Right ventricle myocardium superior (tissue), 1 donor: ENCODE measurements at regions not wholly inside any gene's neighbourhood (a gene's known extent, or its start where the extent isn't known, plus 50 kb on each side); places are given as distances from the start of the nearest gene placed in this dataset.

Source experiments
- ATAC-seq: fragments of 200-7000 bp; cut with Tn5 transposase; one replicate; pipeline ENCODE4 v1.9.1; 2020; ENCODE audit warnings: mild to moderate bottlenecking; ENCODE audit not compliant: poor library complexity
- DNase-seq: peaks from one replicate; pipeline ENCODE4 v3.0.0-alpha.2; 2020
- intact Hi-C: fragments of 100-400 bp; cut with DNase I; formaldehyde crosslinking; loops from one replicate; pipeline ENCODE4 v1.11.2; 2022
- donor health status: DM: no; HTN: yes; CAD: no; lungs with severe emphysema.

DNA sequence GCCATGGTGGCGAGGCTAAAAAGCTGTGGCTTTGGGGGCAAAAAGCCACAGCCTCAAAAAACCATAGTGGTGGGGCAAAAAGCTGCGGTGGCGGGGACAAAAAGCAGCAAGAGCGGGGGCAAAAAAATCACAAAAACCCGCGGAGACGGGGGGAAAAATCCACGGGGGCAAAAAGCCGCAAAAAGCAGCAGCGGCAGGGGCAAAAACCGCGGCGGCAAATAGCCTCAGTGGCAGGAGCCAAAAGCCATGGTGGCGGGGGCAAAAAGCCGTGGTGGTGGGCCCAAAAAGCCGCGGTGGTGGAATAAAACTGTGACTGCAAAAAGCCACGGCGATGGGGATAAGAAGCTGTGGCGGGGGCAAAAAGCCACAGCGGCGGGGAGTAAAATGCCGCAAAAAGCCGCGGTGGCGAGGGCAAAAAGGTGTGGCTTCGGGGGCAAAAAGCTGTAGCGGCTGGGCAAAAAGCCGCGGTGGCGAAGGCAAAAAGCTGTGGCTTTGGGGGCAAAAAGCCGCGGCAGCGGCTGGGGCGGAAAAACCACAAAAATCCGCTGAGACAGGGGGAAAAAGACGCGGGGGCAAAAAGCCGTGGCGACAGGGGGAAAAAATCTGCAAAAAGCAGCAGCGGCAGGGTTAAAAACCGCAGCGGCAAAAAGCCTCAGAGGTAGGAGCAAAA, 526.6 kb downstream of the ZNF33B start:
- DNase-seq (no peak), ATAC-seq (no peak)
- intact Hi-C loops = no loop called here

DNA sequence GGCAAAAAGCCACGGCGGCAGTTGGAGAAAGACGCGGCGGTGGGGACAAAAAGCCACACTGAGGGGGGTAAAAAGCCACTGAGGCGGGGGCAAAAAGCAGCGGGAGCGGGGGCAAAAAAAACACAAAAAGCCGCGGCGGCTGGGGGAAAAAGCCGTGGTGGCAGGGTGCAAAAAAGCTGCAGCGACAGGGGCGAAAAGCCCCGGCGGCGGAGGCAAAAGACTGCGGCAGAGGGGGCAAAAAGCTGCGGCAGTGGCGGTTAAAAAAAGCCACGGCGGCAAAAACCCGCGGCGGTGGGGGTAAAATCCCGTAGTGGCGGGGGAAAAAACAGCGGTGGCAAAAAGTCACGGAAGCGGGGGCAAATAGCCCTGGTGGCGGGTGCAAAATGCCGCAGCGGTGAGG, 527.3 kb downstream of the ZNF33B start:
- intact Hi-C loops = no loop called here
- DNase-seq = no peak
- no peak for ATAC-seq
